ENCODE measurements at regions not wholly inside any gene's neighbourhood (a gene's known extent, or its start where the extent isn't known, plus 50 kb on each side); places are given as distances from the start of the nearest gene placed in this dataset.

DNA sequence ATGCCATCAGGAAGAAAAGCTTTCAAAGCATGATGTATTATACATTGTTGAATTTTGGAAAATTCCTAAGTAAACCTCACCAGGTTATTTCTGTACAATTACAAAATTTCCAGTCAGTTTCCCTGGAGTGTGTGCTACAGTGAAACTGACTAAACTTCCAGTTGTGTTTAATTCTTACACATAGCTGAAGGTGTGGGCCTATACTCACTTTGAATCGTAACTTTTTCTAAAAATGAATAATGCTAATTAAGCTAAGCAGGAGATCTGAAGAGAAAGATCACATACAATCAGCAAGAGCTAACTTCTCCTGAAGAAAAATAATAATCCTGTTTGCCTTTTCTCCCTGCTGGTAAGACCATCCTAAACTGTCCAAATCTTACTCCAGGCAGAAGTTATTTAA, 537.2 kb upstream of the PBX1 start:
- DNase-seq (ENCODE audit: insufficient read length, low spot score) (no peak), FAIRE-seq (no peak)
- no peak for TF ChIP-seq POLR2A (IDR thresholded peaks at IDR 0.05; ENCODE audit: low read depth, low read length)

DNA sequence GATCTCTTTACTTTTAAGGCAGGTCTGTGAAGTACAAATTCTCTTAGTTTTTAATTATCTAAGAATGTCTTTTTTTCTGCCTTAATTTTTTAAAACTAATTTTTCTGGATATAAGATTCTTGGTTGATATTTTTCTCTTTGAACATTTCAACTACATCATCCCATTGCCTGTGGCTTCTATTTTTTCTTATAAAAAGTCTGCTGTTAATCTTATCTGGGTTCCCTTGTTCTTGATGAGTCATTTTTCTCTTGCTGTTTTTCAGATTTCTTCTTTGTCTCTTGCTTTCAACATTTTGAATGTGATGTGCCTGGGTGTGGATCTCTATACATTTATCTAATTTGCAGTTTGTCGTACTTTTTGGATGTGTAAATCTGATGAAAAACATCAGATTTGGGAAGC, 525.2 kb upstream of the PBX1 start:
- no peak for DNase-seq (ENCODE audit: insufficient read length, low spot score)
- no peak for FAIRE-seq
- TF ChIP-seq POLR2A (IDR thresholded peaks at IDR 0.05; ENCODE audit: low read depth, low read length): no peak

DNA sequence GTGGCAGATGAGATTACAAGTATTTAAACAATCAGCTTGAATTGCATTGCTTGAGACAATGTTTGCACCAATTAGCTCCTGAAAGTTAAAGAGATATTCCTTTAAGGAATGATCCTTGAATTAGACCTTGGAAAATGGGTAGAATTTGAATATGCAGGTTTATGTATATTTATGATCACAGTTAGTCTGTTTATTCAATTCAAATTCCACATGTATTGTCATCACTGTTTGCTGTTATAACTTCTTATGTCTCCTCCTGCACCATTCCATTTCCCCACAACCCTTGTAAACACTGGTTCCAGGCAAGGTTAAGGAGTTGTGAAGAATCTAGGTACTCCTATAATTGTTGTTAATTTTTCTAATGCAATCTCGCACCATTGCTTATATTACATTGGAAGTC, 518.2 kb upstream of the PBX1 start:
- DNase-seq (ENCODE audit: insufficient read length, low spot score) (no peak), FAIRE-seq (no peak)
- no peak for TF ChIP-seq POLR2A (IDR thresholded peaks at IDR 0.05; ENCODE audit: low read depth, low read length)

DNA sequence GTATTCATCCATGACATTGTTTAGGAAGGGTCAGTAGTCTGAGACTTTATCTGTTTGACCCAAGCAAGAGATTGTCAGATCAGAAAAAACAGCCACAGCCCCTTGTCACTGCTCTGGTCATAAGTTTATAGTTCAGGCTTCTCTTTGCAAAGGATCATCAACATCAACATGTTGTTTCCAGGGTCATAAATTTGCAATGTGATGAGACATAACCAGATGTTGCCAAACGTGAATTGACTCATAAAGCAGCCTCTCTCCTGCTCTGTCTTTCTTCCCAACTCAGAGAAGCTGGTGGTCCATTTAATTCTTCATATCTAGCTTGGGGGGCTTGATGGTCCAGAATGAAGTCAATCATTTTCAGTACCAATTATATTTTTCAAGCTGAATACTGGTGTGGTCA, 507.2 kb upstream of the PBX1 start:
- FAIRE-seq: no peak

DNA sequence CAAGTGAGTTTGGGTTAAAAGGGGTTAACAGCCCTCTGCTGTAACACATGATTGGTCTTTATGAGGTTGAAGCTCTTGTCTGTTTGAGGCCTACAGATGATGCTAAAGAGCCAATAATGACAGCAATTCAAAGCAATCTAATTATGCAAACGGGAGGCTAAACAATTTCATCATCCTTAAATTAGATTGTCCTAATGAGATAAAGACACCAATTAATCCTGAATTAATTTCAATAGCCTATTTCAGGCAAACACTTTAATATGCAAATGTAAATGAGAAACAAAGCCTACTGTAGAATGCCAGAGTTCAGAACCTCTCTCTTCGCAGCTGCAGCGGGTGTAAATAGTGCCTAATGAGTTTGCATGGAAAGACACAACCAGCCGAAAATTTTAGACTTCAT, 504.7 kb upstream of the PBX1 start:
- DNase-seq (ENCODE audit: insufficient read length, low spot score) (no peak), FAIRE-seq (no peak)
- TF ChIP-seq POLR2A (IDR thresholded peaks at IDR 0.05; ENCODE audit: low read depth, low read length): no peak

More for the DNA sequence above, 507.2 kb upstream of the PBX1 start:
- no peak for TF ChIP-seq POLR2A (IDR thresholded peaks at IDR 0.05; ENCODE audit: low read depth, low read length)
- no peak for DNase-seq (ENCODE audit: insufficient read length, low spot score)

DNA sequence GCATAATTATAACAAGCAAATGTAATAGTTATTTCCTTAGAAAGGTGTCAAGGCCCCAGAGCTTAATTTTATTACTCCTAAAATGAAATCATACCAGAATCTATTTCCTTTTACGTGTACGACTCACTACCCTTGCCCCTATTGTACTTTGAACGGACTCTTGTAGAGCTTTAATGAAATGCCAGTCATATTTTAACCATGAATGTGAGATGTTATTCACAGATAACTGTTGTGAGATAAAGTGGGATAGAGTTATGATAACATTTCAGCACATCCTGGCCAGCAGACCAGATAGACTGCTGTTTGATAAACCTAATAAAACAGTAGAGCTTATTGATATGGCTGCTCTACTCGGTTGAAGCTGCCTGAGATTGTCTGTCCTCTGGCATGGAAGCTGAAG, 500.8 kb upstream of the PBX1 start:
- FAIRE-seq: no peak
- DNase-seq (ENCODE audit: insufficient read length, low spot score): no peak
- TF ChIP-seq POLR2A (IDR thresholded peaks at IDR 0.05; ENCODE audit: low read depth, low read length): no peak

DNA sequence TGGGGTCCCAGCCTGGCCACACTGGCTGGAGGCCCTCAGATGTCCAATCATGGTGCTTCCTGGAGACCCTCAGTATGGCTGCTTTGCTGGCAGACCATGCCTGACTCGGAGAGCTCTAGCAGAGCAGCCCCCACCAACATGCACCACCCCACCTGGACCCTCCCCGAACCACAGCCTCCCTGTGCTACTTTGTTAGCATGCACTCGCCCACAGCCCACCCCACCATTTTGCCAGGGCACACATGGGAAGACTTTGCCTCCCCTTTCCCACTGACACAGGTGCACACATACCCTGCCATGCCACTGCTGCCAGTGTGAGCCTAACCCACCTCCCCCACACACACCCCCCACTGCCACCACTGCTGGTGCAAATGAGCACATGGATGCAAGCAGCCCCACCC, 497.5 kb upstream of the PBX1 start:
- no peak for FAIRE-seq

DNA sequence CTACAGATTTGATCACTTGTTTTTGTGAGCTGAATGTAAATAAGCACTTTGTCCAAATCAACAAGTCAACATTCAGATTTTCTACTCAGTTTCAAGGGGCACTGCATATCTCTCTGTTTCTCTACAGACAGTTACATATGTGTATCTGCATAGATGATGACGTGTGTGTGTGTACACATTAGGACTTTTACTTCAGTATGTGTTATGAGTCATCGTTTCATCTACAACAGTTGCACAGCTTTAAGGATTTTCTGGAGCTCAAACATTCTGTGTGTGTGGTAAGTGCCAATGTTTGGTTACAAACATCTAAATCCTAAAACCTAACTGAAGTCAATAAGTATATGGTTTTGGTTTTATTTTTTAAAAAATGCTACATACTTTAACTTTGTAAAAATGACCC, 494.5 kb upstream of the PBX1 start:
- FAIRE-seq: no peak
- no peak for DNase-seq (ENCODE audit: insufficient read length, low spot score)
- no peak for TF ChIP-seq POLR2A (IDR thresholded peaks at IDR 0.05; ENCODE audit: low read depth, low read length)

More for the DNA sequence above, 497.5 kb upstream of the PBX1 start:
- DNase-seq (ENCODE audit: insufficient read length, low spot score): no peak
- TF ChIP-seq POLR2A (IDR thresholded peaks at IDR 0.05; ENCODE audit: low read depth, low read length): no peak

DNA sequence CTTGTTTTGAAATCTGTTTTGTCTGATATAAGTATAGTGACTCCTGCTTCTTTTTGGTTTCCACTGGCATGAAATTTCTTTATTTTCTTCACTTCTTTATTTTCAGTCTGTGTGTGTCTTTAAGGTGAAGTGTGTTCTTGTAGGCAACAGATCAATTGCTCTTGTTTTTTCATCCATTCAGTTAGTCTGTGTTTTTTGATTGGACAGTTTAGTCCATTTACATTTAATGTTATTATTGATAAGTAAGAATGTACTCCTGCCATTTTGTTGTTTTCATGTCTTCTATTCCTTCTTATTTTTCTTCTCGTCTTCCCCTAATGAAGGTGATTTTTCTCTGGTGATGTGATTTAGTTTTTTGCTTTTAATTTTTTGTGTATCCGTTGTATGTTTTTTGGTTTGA, 487.7 kb upstream of the PBX1 start:
- no peak for TF ChIP-seq POLR2A (IDR thresholded peaks at IDR 0.05; ENCODE audit: low read depth, low read length)
- FAIRE-seq: no peak
- no peak for DNase-seq (ENCODE audit: insufficient read length, low spot score)

DNA sequence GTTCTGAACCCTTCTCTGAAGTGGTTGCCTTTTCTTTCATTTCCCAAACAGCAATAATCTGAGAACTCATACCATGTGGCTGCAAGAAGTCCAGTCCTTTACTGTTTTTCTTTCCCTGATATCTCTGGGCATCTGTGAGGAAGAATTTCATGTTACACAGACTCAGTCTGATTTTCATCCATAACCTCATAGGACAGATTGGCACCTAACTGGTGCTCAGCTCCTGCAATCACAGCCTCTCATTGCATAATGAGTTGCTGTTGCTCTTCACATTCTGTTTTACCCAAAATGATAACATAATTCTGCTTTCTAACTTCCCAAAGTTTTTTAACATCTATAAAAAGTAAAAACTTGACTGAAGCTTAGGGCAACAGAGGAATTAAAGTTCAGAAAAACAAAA, 472.2 kb upstream of the PBX1 start:
- DNase-seq (ENCODE audit: insufficient read length, low spot score) (no peak), FAIRE-seq (no peak)
- TF ChIP-seq POLR2A (IDR thresholded peaks at IDR 0.05; ENCODE audit: low read depth, low read length): no peak

DNA sequence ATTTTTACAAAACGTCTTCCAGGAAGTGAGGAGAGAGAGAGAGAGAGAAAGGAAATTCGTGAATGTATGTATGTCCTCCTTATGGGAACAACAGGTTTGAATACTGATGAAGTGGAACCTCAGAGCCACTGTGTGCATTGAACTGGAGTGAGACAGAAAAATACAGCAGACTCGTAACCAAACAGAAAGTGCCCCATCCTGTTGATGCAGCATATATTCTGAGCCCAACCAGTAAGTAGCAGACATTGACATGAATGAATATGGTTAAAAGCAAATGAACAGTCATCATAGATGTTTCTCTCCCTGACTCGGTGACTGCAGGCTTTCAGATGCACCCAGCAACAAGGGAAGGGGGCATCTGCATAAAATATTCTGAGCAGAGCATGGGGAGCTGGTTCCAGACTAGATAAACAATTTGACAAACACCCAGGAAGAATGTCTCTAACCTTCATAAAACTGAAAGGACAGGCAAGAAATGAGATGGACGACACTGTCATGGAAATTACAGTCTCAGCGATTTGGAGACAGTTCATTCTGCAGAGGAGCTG, 471.0 kb upstream of the PBX1 start:
- DNase-seq (ENCODE audit: insufficient read length, low spot score) (no peak), FAIRE-seq (no peak)
- TF ChIP-seq POLR2A (IDR thresholded peaks at IDR 0.05; ENCODE audit: low read depth, low read length): no peak

DNA sequence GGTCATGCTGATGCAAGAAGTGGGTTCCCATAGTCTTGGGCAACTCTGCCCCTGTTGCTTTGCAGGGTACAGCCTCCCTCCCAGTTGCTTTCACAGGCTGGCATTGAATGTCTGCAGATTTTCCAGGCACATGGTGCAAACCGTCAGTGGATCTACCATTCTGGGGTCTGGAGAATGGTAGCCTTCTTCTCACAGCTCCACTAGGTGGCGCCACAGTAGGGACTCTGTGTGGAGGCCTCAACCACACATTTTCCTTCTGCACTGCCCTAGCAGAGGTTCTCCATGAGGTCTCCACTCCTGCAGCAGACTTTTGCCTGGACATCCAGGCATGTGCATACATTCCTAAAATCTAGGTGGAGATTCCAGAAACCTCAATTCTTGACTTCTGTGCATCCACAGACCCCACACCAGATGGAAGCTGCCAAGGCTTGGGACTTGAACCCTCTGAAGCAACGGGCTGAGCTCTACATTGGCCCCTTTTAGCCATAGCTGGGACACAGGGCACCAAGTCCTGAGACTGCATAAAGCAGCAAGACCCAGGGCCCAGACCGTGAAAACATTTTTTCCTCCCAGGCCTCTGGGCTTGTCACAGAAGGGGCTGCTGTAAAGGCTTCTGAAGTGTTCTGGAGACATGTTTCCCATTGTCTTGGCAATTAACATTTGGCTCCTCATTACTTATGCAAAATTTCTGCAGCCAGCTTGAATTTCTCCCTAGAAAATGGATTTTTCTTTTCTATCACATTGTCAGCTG, 466.2 kb upstream of the PBX1 start:
- no peak for DNase-seq (ENCODE audit: insufficient read length, low spot score)
- no peak for FAIRE-seq
- TF ChIP-seq POLR2A (IDR thresholded peaks at IDR 0.05; ENCODE audit: low read depth, low read length): no peak

DNA sequence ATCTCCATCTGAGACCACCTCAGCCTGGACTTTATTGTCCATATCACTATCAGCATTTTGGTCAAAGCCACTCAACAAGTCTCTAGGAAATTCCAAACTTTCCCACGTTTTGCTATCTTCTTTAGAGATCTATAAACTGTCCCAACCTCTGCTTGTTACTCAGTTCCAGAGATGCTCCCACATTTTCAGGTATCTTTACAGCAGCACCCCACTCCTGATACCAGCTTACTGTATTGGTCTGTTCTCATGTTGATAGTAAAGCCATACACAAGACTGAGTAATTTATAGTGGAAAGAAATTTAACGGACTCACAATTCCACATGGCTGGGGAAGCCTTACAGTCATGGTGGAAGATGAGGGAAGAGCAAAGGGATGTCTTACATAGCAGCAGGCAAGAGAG, 465.4 kb upstream of the PBX1 start:
- TF ChIP-seq POLR2A (IDR thresholded peaks at IDR 0.05; ENCODE audit: low read depth, low read length): no peak
- no peak for DNase-seq (ENCODE audit: insufficient read length, low spot score)
- no peak for FAIRE-seq

DNA sequence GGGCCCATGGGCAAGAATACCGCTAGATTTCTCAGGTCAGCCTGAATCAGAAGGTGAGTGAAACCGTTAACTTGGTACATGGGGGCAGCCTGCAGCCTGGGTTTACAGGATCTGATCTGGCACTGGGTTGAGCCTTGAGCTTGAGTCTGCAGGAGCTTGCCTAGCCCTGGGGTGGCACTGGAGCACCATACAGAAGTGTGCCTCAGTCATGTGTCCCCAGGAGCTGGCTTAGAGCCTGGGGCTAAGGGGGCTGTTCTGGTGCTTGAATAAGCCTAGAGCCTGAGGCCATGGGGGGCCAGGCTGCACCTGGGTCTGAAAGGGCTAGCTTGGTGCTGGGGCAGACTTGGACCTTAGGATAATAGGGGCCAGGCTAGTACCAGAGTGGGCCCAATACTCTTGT, 457.2 kb upstream of the PBX1 start:
- FAIRE-seq: no peak
- TF ChIP-seq POLR2A (IDR thresholded peaks at IDR 0.05; ENCODE audit: low read depth, low read length): no peak
- DNase-seq (ENCODE audit: insufficient read length, low spot score): no peak

DNA sequence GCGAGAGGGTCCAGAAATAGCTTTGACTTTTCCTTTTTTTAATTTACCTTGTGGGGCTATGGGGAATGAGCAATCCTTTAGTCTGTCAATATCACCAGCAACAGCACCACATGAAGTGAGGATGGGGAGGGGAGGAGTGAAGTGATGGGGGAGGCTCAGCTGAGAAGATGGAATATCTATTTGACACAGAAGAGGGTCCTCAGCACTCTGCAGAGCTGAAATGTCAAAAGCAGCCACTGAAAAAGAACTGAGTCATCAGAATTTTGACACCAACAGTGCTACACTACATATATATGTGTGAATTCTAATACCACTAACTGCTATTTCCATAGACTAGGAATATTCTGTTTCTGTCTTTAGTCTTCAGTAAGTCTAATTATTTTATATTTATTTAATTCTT, 427.0 kb upstream of the PBX1 start:
- no peak for TF ChIP-seq POLR2A (IDR thresholded peaks at IDR 0.05; ENCODE audit: low read depth, low read length)
- FAIRE-seq (no peak), DNase-seq (ENCODE audit: insufficient read length, low spot score) (no peak)

Measured in H54 (cell line).